Heart left ventricle (tissue), 16 donors: ENCODE measurements at regions not wholly inside any gene's neighbourhood (a gene's known extent, or its start where the extent isn't known, plus 50 kb on each side); places are given as distances from the start of the nearest gene placed in this dataset.

Experiments
- ATAC-seq, 4 donors: fragments of 200-7000 bp; cut with Tn5 transposase; one replicate each; pipeline ENCODE4 v1.9.1; 2020 to 2022; ENCODE audit warnings: moderate library complexity in 4 of 4, mild to moderate bottlenecking in 3 of 4, moderate number of reproducible peaks in 1 of 4
- DNase-seq, 5 donors: peaks; one replicate each; pipeline ENCODE4 v3.0.0-alpha.2; 2020
- H3K27ac ChIP-seq, 12 donors: fragments of 200-600 bp; sonication (generic) in 4 of 12; one replicate each; pipeline versions ENCODE4 v1.5.0 to v1.8.0; 2016 to 2022; ENCODE audit warnings: mild to moderate bottlenecking in 2 of 12
- H3K27me3 ChIP-seq, 9 donors: fragments of 200-600 bp; sonication (generic) in 2 of 9; one replicate each; pipeline versions ENCODE4 v1.5.1 to v1.8.0; 2016 to 2022; ENCODE audit warnings: mild to moderate bottlenecking in 3 of 9
- H3K36me3 ChIP-seq, 9 donors: fragments of 200-600 bp; sonication (generic) in 2 of 9; one replicate each; pipeline versions ENCODE4 v1.5.0 to v1.8.0; 2018 to 2022; ENCODE audit warnings: mild to moderate bottlenecking in 2 of 9
- H3K4me1 ChIP-seq, 12 donors: fragments of 200-600 bp; sonication (generic) in 4 of 12; one replicate each; pipeline versions ENCODE4 v1.5.0 to v1.8.0; 2016 to 2022; ENCODE audit warnings: mild to moderate bottlenecking in 3 of 12
- H3K4me3 ChIP-seq, 12 donors: fragments of 200-600 bp; sonication (generic) in 4 of 12; one replicate each; pipeline versions ENCODE4 v1.5.0 to v1.8.0; 2017 to 2022; ENCODE audit warnings: mild to moderate bottlenecking in 9 of 12, moderate library complexity in 4 of 12
- H3K9me3 ChIP-seq, 12 donors: fragments of 200-600 bp; sonication (generic) in 4 of 12; one replicate each; pipeline versions ENCODE4 v1.5.0 to v1.8.0; 2016 to 2022; ENCODE audit warnings: mild to moderate bottlenecking in 1 of 12
- POLR2A ChIP-seq, 2 donors: fragments of 450-650 bp; IDR thresholded peaks; one replicate each; pipeline ENCODE4 v1.6.1; 2017; ENCODE audit warnings: antibody characterized with exemption in 2 of 2, mild to moderate bottlenecking in 2 of 2, moderate library complexity in 2 of 2
- WGBS, 4 donors: extraction: QIAGEN DNeasy Blood & Tissue Kit in 2 of 4; methylation state at CpG; one replicate each; pipeline versions ENCODE4 v1.1.5 to v1.1.7; 2013 to 2018; 5-methylcytosine and 5-hydroxymethylcytosine counted together
- intact Hi-C, 10 donors: fragments of 100-400 bp; cut with DNase I; formaldehyde crosslinking; loops; one replicate each; pipeline versions ENCODE4 v1.11.1 to v1.14.2; 2022
- TF ChIP-seq, protein P1 (sequence below), 12 donors: fragments of 200-600 bp; sonication (generic) in 4 of 12; IDR thresholded peaks; one replicate each; pipeline versions ENCODE4 v1.5.0 to v1.8.0; 2018 to 2022; ENCODE audit warnings: antibody characterized with exemption in 12 of 12, mild to moderate bottlenecking in 5 of 12
- donor health status: ischemic (EF 13 %, LVEDD 7.1; RV severe dilation, severe dysfunction).
- donor health status: healthy with polysubstance abuse.
- donor health status: DM: no; HTN: yes; CAD: no.
- donor health status: DM: no; HTN: no; CAD: no.
- donor health status: ischemic (EF 25% LVEDD 6.9; RV normal size, moderate dysfunction).
- donor health status: ischemic (EF 25% LVEDD 5.7; RV mildly dilated, moderate dysfunction).
- donor health status: healthy.
- donor health status: DM: yes; HTN: yes; CAD: no.
- donor health status: ischemic (EF 35%, LVEDD 5.7; RV mildly dilated, moderate dysfunction).
- donor health status: nonischemic (EF 11% LVEDD 7.7; RV severe dilation, severe dysfunction).
- donor health status: DM: yes; HTN: yes; CAD: no.
- donor health status: PGD.
- donor health status: ischemic (EF 29% LVEDD 5.4; RV normal size, mild dysfunction).
- donor health status: nonischemic (EF 23%, LVEDD 6.1; RV moderate dilation, normal function).

DNA sequence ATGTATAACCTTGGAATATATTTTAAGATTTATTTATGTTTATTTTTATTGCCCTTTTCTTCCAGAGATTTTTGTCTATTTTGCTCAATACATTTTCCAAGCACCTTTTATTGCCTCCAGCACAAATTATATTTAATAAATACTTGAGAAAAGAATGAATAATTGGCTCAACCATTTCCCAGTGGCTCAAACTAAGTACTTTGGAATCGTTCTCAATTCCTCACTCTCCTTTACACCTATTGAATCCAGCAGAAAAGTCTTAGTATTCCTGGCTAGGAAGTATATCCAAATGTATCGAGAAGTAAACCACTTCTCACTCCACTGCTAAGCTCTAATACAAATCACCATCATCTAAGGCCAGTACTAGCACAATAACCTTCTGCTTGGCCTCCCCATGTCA lies 276.1 kb downstream of the NEBL start:
- no peak overlapping the region for H3K4me3 ChIP-seq
- WGBS, 4 donors = 88 to 94% (median 92%) methylated on average over 2 of the region's 2 CpGs
- TF ChIP-seq, protein P1, sequence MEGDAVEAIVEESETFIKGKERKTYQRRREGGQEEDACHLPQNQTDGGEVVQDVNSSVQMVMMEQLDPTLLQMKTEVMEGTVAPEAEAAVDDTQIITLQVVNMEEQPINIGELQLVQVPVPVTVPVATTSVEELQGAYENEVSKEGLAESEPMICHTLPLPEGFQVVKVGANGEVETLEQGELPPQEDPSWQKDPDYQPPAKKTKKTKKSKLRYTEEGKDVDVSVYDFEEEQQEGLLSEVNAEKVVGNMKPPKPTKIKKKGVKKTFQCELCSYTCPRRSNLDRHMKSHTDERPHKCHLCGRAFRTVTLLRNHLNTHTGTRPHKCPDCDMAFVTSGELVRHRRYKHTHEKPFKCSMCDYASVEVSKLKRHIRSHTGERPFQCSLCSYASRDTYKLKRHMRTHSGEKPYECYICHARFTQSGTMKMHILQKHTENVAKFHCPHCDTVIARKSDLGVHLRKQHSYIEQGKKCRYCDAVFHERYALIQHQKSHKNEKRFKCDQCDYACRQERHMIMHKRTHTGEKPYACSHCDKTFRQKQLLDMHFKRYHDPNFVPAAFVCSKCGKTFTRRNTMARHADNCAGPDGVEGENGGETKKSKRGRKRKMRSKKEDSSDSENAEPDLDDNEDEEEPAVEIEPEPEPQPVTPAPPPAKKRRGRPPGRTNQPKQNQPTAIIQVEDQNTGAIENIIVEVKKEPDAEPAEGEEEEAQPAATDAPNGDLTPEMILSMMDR (IDR thresholded peaks at IDR 0.05) = no peak
- no peak for TF ChIP-seq POLR2A (IDR thresholded peaks at IDR 0.05)
- no peak overlapping the region for H3K27ac ChIP-seq
- H3K9me3 ChIP-seq = peaks cover 0 to 3% (median 0%) of the 10 kb centered on the region in 12 donors
- no peaks in the 10 kb centered on the region for H3K27me3 ChIP-seq
- H3K4me1 ChIP-seq = peaks cover 0 to 19% (median 9%) of the 10 kb centered on the region in 12 donors
- no peaks in the 10 kb centered on the region for H3K36me3 ChIP-seq
- DNase-seq = no peak
- no peak for ATAC-seq
- intact Hi-C loops = loop anchor here in 5 of 10 donors (5.0 to 10.0 kb wide), 3 partner anchors 51 to 806 kb away; partner anchors contain the start of gene PLXDC2 (in 1 of the 5)

DNA sequence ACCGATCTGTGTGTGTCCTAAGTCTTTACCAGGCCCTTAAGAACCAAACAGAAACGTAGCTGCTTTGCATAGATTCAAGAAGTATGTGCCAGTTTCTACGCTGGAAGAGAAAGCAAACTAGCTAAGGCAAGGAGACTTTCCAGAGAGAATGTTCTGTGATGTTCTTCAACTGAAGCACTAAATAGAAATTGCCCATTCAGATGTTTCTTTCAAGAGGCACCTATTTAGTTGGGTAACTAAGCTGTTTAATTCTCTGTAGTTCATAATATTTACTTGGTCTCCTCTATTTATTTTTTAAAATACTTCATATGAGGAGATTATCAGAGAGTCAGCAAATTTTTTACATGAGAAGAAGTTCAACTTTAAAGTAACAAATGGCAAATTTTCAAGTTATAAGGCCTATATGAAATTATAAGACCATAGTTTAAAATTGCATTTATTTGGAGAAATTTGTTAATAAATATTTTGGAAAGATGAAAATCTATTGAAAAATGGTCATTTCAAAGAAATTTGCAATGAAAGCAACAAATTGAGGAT lies 279.0 kb downstream of the NEBL start:
- TF ChIP-seq POLR2A (IDR thresholded peaks at IDR 0.05) = no peak
- TF ChIP-seq, protein P1 (IDR thresholded peaks at IDR 0.05) = no peak
- no peak for ATAC-seq
- H3K4me1 ChIP-seq = peaks cover 0 to 11% (median 5%) of the 10 kb centered on the region in 12 donors
- H3K27ac ChIP-seq = no peak overlapping the region
- no peaks in the 10 kb centered on the region for H3K27me3 ChIP-seq
- H3K4me3 ChIP-seq = no peak overlapping the region
- WGBS, 4 donors = 88 to 93% (median 89%) methylated on average over 3 of the region's 3 CpGs
- no peaks in the 10 kb centered on the region for H3K36me3 ChIP-seq
- DNase-seq = no peak
- H3K9me3 ChIP-seq = no peaks in the 10 kb centered on the region
- intact Hi-C loops = loop anchor here in 1 of 10 donors (10.0 kb wide), 1 partner anchor 147 kb away; no protein-coding TSS in a partner anchor

DNA sequence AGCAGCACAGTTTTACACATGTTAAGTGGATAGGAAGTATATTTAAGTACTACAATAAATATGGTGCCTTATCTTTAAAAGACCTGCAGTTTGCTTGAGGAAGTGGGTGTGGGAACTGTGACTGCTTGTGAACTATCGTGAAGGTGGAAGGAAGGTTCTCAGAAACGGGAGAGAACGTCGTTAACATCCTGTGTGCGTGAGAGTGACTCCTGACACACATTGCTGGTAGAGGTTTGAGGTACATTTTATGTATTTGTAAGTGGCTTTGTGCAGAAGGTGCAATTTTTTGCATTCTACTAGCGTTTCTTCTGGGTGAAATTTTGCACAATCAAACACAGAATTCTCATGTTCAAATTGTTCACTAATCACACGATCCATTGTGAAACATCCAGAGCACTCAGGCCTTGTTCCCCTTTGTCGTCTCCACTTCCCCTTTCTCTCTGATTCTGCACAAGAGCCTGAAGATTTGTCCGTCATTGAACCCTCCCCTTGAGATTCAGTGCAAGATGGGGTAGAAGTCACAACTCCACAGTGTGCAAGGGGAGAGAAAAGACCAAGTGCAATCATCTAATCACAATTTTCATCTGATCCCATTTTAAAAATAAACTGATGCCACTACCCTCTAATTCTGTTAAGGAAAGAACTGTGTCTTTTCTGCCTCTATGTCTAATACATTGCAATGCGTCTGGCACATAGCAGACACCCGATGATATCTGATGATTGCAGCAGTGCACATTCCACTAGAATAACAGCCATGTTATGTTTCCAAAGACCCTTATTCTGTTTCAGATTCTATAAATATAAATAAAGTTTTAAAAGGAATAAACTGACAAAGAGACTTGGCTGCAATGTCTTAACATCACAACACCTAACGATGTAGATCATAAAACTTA lies 279.9 kb downstream of the NEBL start:
- Histone ChIP-seq H3K36me3 (no peaks in the 10 kb centered on the region), H3K27ac (peak overlapping the region in 1 of 12 donors; percentile 40), H3K9me3 (no peaks in the 10 kb centered on the region), H3K4me1 (peaks cover 0 to 10% (median 0%) of the 10 kb centered on the region in 12 donors), H3K4me3 (peak overlapping the region in 1 of 12 donors; percentile 3), H3K27me3 (no peaks in the 10 kb centered on the region)
- intact Hi-C loops = loop anchor here in 1 of 10 donors (10.0 kb wide), 1 partner anchor 148 kb away; no protein-coding TSS in a partner anchor
- peak in 3 of 4 donors; percentile 16 to 83 (median 66) for ATAC-seq
- 64 to 69% (median 67%) methylated on average over 12 of the region's 12 CpGs for WGBS, 4 donors
- TF ChIP-seq, protein P1 (IDR thresholded peaks at IDR 0.05) = no peak
- no peak for TF ChIP-seq POLR2A (IDR thresholded peaks at IDR 0.05)
- peak in 1 of 5 donors; percentile 19 for DNase-seq
